ENCODE measurements at regions not wholly inside any gene's neighbourhood (a gene's known extent, or its start where the extent isn't known, plus 50 kb on each side); places are given as distances from the start of the nearest gene placed in this dataset.

DNA sequence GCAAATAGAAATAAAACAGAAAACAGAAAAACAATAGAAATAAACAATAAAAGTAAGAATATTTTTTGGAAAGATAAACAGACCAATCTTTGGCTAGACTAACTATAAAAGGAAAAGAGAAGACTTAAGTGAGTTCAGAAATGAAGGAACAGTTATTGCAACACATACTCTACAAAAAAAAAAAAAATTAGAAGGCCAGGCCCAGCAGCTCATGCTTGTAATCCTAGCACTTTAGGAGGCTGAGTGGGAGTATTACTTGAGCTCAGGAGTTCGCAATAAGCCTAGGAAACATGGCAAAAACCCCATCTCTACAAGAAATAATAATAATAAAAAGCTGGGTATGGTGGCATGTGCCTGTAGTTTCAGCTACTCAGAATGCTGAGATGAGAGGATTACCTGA, 336.7 kb downstream of the DTHD1 start:
- Histone ChIP-seq H3K4me3 (no peak overlapping the region), H3K9me3 (no peaks in the 10 kb centered on the region), H3K27ac (no peak overlapping the region), H3K4me2 (no peak overlapping the region), H3K4me1 (no peaks in the 10 kb centered on the region)
- ATAC-seq (no peak), FAIRE-seq (no peak), DNase-seq (ENCODE audit: low read depth in 1 of 2, low spot score in 1 of 2) (no peak)
- 0% methylated on average over 1 of the region's 1 CpG for WGBS (ENCODE audit: missing lambda C conversion rate)
- POLR2A ChIA-PET: no interaction called here
- TF ChIP-seq, protein P1, sequence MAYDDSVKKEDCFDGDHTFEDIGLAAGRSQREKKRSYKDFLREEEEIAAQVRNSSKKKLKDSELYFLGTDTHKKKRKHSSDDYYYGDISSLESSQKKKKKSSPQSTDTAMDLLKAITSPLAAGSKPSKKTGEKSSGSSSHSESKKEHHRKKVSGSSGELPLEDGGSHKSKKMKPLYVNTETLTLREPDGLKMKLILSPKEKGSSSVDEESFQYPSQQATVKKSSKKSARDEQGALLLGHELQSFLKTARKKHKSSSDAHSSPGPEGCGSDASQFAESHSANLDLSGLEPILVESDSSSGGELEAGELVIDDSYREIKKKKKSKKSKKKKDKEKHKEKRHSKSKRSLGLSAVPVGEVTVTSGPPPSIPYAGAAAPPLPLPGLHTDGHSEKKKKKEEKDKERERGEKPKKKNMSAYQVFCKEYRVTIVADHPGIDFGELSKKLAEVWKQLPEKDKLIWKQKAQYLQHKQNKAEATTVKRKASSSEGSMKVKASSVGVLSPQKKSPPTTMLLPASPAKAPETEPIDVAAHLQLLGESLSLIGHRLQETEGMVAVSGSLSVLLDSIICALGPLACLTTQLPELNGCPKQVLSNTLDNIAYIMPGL (CRISPR knock-in tag; IDR thresholded peaks at IDR 0.05; ENCODE audit: borderline replicate concordance): no peak
- TF ChIP-seq EHMT2 (IDR thresholded peaks at IDR 0.05; ENCODE audit: low read depth) (no peak), ZC3H11A (IDR thresholded peaks at IDR 0.05) (no peak), MAFK (IDR thresholded peaks at IDR 0.05; ENCODE audit: partially characterized antibody) (no peak), CBX2 (IDR thresholded peaks at IDR 0.05; ENCODE audit: borderline replicate concordance, low read depth) (no peak), NPAS2 (CRISPR knock-in tag; IDR thresholded peaks at IDR 0.05; ENCODE audit: borderline replicate concordance) (no peak), ZNF302 (CRISPR knock-in tag; IDR thresholded peaks at IDR 0.05) (no peak), BHLHE40 (IDR thresholded peaks at IDR 0.05; ENCODE audit: low read depth, low read length) (no peak), MAZ (IDR thresholded peaks at IDR 0.05; ENCODE audit: borderline replicate concordance, low read depth, low read length) (no peak), TP53 (CRISPR knock-in tag; IDR thresholded peaks at IDR 0.05) (no peak)
- TF ChIP-seq, protein P2, sequence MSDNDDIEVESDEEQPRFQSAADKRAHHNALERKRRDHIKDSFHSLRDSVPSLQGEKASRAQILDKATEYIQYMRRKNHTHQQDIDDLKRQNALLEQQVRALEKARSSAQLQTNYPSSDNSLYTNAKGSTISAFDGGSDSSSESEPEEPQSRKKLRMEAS (IDR thresholded peaks at IDR 0.05): no peak
- TF ChIP-seq, protein P3, sequence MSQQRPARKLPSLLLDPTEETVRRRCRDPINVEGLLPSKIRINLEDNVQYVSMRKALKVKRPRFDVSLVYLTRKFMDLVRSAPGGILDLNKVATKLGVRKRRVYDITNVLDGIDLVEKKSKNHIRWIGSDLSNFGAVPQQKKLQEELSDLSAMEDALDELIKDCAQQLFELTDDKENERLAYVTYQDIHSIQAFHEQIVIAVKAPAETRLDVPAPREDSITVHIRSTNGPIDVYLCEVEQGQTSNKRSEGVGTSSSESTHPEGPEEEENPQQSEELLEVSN (IDR thresholded peaks at IDR 0.05; ENCODE audit: borderline replicate concordance, low read depth): no peak
- TF ChIP-seq, protein P4, sequence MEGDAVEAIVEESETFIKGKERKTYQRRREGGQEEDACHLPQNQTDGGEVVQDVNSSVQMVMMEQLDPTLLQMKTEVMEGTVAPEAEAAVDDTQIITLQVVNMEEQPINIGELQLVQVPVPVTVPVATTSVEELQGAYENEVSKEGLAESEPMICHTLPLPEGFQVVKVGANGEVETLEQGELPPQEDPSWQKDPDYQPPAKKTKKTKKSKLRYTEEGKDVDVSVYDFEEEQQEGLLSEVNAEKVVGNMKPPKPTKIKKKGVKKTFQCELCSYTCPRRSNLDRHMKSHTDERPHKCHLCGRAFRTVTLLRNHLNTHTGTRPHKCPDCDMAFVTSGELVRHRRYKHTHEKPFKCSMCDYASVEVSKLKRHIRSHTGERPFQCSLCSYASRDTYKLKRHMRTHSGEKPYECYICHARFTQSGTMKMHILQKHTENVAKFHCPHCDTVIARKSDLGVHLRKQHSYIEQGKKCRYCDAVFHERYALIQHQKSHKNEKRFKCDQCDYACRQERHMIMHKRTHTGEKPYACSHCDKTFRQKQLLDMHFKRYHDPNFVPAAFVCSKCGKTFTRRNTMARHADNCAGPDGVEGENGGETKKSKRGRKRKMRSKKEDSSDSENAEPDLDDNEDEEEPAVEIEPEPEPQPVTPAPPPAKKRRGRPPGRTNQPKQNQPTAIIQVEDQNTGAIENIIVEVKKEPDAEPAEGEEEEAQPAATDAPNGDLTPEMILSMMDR (IDR thresholded peaks at IDR 0.05): no peak
- CTCF ChIA-PET: no interaction called here

DNA sequence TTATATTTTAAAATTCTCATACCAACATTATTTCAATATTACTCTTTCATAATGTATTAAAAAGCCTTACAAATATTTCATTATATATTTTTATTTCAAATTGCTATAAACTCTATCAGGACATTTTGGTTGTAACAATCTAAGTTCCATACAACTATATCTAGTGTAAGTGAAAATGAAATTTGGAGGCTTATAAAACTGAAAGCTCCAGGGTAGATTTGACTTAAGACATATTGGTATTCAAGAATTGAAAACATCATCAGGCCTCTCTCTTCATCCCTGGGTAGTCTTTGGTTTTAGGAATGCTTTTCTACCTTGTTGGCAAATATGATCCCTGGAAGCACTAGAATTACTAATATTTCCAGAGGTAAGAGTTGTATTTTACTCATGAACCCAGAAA, 342.6 kb downstream of the DTHD1 start:
- ChIA-PET CTCF (no interaction called here), POLR2A (no interaction called here)
- Histone ChIP-seq H3K4me2 (no peak overlapping the region), H3K4me1 (no peaks in the 10 kb centered on the region), H3K4me3 (no peak overlapping the region), H3K27ac (no peak overlapping the region), H3K9me3 (no peaks in the 10 kb centered on the region)
- FAIRE-seq (no peak), ATAC-seq (no peak), DNase-seq (ENCODE audit: low read depth in 1 of 2, low spot score in 1 of 2) (no peak)
- TF ChIP-seq, protein P4 (IDR thresholded peaks at IDR 0.05): no peak

DNA sequence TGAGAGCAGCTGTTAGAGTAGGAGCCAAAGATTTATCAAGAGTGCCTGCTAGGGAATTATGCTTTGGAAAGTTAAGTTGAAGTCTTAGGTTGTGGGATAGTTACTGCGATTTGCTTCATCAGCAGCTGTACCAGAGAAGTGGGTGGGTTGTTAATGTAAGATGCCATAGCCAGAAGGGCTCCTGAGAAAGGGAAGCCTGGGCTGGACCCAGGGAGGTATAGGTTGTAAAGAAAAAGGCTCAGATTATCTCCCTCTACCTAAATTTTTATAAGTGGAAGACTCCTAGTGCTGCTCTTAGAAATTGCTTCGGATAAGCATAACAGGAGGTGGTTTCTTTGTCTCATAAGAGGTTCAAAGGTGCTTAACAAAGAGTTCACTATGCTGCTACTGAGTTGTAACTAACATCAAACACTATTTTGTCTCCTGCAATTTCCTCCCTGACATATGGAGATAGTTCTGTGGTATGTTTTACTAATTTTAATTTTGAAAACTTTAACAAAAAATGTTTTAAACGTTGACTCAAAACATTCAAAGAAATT, 356.9 kb downstream of the DTHD1 start:
- no peak overlapping the region for H3K4me2 ChIP-seq
- TF ChIP-seq, protein P5, sequence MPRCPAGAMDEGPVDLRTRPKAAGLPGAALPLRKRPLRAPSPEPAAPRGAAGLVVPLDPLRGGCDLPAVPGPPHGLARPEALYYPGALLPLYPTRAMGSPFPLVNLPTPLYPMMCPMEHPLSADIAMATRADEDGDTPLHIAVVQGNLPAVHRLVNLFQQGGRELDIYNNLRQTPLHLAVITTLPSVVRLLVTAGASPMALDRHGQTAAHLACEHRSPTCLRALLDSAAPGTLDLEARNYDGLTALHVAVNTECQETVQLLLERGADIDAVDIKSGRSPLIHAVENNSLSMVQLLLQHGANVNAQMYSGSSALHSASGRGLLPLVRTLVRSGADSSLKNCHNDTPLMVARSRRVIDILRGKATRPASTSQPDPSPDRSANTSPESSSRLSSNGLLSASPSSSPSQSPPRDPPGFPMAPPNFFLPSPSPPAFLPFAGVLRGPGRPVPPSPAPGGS (IDR thresholded peaks at IDR 0.05): no peak
- TF ChIP-seq EP300 (IDR thresholded peaks at IDR 0.05): no peak
- no peak for TF ChIP-seq CEBPB (IDR thresholded peaks at IDR 0.05)
- no peak for TF ChIP-seq KDM5A (IDR thresholded peaks at IDR 0.05)
- no peak for TF ChIP-seq RFX5 (IDR thresholded peaks at IDR 0.05)
- TF ChIP-seq TFCP2L1 (CRISPR knock-in tag; IDR thresholded peaks at IDR 0.05): no peak
- no peak for TF ChIP-seq CHD2 (IDR thresholded peaks at IDR 0.05; ENCODE audit: low read length, partially characterized antibody)
- no peak for TF ChIP-seq NPAS2 (CRISPR knock-in tag; IDR thresholded peaks at IDR 0.05; ENCODE audit: borderline replicate concordance)
- no peak for TF ChIP-seq SREBF2 (IDR thresholded peaks at IDR 0.05)
- TF ChIP-seq JUN (IDR thresholded peaks at IDR 0.05): no peak
- no peak for TF ChIP-seq ZC3H11A (IDR thresholded peaks at IDR 0.05)
- TF ChIP-seq ZFP36 (IDR thresholded peaks at IDR 0.05; ENCODE audit: borderline replicate concordance, partially characterized antibody): no peak
- no peak for TF ChIP-seq HEYL (CRISPR knock-in tag; IDR thresholded peaks at IDR 0.05)
- TF ChIP-seq, protein P3 (IDR thresholded peaks at IDR 0.05; ENCODE audit: borderline replicate concordance, low read depth): no peak
- H3K4me3 ChIP-seq: no peak overlapping the region
- H3K4me1 ChIP-seq: no peaks in the 10 kb centered on the region
- ChIA-PET CTCF (no interaction called here), POLR2A (no interaction called here)
- FAIRE-seq (no peak), DNase-seq (ENCODE audit: low read depth in 1 of 2, low spot score in 1 of 2) (no peak), ATAC-seq (no peak)
- no peaks in the 10 kb centered on the region for H3K9me3 ChIP-seq
- 0% methylated on average over 3 of the region's 3 CpGs for WGBS (ENCODE audit: missing lambda C conversion rate)
- H3K27ac ChIP-seq: no peak overlapping the region
